HG02973 (cell line): ENCODE measurements at regions not wholly inside any gene's neighbourhood (a gene's known extent, or its start where the extent isn't known, plus 50 kb on each side); places are given as distances from the start of the nearest gene placed in this dataset.
A peak's percentile ranks its signal among the peaks of the same experiment; 100 is the strongest.

Experiments used
- ATAC-seq: cut with Tn5 transposase; IDR thresholded peaks from one replicate; pipeline ENCODE4 v1.9.1; 2021; ENCODE audit warnings: moderate library complexity; ENCODE audit not compliant: unreplicated experiment

DNA sequence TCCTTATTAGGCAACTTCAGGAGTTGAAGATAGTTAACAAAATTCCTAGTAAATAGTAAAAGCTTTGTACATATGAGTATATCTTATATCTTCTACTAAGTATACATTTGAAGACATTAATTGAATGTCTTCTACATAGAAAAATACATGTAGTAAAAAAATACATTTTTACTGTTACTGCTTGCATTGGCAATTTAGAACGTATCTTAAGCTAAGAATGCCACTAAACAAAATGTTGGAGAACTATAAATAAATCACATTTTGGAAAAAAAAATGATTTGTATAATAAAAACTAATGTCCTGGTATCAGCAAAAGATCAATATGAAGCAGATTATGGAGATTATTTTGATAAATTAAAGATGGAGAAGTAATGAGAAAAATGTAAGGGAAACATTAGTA, 434.2 kb upstream of the SLC8A1 start:
- no peak for ATAC-seq

DNA sequence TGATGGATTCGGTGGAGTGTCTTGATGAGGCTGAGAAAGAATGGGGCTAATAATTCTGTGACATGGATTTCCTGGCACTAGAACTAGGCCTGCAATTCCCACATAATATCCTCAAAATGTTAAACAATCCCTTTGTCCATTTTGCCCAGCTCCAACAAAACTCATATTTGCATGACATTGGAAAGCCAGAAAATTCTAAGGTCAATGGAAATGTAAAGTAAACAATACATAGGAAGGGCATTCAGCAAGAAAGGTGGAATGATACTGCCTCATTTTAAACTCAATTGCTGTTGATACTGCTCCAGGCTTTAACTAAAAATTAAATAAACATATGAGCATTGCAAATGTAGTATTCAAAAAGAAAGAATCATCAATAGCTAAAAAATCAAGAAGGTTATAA, 434.8 kb upstream of the SLC8A1 start:
- no peak for ATAC-seq

DNA sequence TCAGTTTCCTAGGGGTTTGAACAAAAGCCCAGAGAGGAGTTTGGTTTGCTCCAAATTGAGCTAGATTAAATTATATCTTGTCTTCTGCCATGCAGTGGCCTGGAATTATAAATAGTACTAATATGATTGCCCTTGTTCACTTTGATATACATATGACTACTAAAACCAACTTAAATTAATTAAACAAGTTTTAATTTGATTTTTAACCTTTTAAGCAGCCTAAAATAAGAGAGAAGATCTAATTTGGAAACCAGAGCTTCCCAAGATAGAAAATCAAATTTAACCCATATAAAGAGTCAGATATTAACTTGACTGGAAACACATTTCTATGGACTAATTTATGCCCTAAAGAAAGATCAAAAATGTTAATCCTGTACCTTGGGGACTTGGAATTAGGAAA, 444.5 kb upstream of the SLC8A1 start:
- ATAC-seq = no peak

DNA sequence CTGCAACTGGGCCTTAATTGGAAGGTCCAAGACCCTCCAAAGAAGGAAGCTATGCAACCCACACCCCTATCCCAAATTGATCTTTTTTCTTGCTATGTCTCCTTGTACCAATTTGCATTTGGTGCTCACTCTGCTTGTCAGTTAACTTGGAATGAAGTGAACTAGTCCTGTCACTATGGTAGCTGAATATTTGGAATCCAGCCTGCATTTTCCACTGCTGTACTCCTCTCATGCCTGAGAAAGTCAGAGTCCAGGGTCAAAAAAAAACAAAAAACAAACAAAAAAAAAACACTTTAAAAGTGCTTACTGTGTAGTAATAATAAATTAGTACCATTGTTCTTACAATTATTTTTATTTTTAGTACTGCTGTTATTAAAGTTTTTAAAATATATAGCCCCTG, 462.8 kb upstream of the SLC8A1 start:
- ATAC-seq = no peak

GRCh38 chr2:40915651-40916050, 463.8 kb upstream of the SLC8A1 start:
- ATAC-seq = no peak

- no peak for ATAC-seq
Observed at GRCh38 chr2:40935349-40935748, 483.5 kb upstream of the SLC8A1 start.

DNA sequence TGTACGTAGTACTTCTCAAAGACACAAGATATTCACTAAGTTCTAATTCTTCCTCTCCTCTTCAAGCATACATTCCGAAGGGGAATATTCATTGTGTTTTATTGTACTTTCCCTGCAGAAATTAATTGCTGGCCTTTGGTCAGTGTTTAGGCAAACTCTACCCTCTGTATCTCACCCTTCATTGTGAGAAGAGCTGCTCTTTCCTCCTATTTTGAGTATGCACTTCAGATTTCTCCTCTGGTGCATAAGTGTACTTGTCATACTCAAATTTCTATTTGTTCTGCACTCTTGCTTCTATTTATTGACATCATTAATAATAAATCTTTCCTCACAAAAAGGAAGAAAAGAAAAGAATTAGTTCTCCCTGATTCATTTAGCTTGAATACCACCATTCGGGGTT, 485.4 kb upstream of the SLC8A1 start:
- ATAC-seq = no peak

DNA sequence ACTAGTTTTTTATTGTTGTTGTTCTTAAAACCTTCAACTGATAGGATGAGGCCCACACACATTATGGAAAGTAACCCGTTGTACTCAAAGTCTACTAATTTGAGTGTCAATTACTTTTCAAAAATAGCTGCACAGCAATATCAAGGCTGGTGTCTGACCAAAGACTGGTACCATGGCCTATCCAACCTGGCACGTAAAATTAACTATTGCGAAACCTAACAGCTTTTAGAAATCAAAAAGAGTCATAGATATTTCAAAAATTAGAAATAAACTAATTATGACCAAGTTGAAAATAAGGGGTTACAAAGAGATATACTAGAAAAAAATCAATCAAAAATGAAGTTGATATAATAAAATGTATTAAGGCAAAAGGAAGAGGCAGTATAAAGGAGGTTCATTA, 501.5 kb upstream of the SLC8A1 start:
- no peak for ATAC-seq

DNA sequence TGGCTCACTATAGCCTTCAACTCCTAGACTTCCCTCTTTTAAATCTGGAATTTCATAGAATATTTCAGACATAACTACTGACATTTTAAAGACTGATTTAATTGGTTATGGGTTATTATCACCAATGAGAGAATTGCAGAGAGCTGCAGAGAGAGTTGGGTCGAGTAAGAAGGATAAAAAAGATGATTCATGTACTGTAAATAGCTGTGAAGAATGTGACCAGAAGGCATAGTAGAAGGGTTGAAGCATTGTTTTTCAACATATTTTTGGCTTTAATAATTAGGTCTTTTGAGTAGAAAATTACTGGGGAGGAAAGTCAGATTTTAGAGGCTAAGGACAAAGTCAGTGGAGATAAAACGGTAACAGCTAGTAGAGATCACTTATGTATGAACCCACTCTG, 503.2 kb upstream of the SLC8A1 start:
- ATAC-seq = no peak

DNA sequence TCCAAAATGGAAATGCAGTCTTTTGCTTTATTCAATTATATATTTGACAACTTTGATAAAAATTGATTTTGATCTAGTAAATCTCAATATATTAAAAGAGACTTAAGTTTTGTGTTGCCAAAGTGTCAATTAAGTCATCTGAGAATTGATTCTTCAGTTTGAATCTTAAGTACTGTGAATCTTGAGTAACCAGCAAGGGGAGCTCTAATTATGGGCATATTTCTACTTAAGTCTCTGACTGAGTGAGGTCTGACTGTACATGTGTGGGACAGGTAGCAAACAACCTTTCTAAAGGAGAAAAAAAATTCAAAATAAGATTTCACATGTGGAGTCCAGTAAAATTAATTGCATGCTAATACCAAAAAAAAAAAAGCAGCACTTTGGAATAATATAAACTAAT, 503.7 kb upstream of the SLC8A1 start:
- ATAC-seq = no peak

DNA sequence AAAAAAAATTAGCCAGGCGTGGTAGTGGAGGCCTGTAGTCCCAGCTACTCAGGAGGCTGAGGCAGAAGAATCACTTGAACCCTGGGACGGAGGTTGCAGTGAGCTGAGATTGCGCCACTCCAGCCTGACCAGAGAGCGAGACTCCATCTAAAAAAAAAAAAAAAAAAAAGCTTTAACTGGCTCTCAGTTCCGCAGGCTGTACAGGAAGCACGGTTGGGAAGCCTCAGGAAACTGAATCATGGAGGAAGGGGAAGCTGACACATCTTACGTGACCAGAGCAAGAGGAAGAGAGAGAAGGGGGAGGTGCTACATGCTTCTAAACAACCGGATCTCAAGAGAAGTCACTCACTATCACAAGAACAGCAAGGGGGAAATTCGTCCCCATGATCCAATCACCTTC, 505.6 kb upstream of the SLC8A1 start:
- ATAC-seq = no peak

DNA sequence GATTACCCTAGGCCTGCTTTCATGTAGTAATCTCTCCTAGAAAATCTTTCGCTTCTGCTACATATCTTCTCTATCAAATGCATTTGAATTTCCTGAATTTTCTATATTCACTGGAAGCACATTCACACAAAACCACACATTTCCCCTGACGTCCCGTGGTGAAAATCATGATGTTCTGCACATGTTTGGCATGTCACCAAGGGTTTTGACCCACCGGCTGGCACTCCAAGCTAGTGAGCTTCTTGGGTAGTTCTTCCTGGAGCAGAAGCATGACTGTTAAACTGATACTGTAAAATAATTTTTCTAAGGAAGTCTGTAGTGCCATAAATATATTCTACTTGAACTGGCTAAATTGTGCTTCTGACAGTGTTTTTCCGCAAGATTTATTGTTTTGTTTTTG, 510.1 kb upstream of the SLC8A1 start:
- no peak for ATAC-seq

DNA sequence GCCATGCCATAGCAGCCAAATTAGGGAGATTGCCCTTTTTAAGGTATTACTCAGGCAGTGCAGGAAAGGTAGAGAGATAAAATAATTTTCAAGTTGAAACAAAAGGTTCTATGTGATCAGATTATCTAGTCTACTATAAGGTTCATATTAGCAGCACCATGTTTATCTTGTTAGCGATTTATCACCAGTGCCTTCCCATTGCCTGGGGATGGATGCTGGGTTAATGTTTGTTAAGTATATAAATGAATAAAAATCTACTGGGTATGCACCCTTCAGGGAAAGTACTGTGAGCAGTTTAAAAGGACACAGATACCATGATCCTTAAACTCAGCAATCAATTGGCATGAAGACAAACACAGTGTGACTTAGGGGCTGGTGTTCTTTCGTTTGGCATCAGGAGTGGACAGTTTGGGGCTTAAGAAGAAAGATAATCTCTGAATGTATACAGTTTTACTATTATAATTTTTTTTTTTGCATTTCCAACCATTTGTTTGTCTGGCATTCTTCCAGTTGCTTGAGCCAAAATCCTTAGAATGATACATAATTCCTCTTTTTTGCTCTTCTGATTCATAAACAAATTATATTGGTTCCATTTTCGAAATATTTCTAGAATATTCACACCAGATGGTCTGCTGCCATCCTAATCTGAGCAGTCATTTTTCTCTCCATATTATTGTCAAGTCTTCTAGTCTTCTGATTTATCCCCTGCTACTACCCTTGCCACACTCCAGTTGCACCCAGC, 512.8 kb upstream of the SLC8A1 start:
- no peak for ATAC-seq

DNA sequence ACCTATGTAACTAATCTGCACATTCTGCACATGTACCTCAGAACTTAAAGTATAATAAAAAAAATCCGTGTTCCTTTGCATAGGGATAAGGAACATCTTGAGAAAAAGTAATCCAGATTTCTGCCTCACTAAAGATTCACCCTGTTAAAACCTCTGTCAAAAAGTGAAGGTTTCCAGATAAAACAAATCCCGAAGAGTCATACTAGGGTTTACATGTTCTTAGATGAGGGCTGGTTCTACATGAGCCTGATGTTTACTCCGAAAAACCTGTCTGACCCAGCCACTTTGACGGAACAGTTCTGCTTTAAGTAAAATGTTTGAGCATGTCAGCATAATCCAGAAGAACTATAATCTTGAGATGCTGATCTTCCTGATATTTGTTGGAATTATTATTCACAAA, 515.6 kb upstream of the SLC8A1 start:
- no peak for ATAC-seq

- ATAC-seq = no peak
Observed at GRCh38 chr2:40975151-40975550, 523.3 kb upstream of the SLC8A1 start.

DNA sequence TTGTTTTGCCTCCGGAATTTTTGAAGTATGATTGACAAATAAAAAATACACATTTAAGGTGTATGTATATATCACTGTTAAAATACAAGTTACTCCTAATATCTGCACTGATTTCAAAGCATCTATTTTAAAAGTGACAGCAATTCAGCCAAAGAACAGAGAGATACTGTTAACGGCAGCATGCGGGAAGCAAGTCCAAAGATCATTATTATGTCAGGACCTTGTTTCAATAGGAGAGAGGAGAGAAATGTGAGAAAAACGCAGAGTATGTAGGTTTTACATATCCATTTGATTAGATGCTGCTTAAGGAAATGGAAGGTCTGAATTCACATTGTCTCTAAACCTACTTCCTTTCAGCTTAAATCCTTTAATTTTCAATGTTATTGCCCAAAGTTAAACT, 545.5 kb upstream of the SLC8A1 start:
- no peak for ATAC-seq

- no peak for ATAC-seq
Observed at GRCh38 chr2:41000374-41000773, 548.5 kb upstream of the SLC8A1 start.

GRCh38 chr2:41000906-41001305, 549.0 kb upstream of the SLC8A1 start:
- no peak for ATAC-seq

DNA sequence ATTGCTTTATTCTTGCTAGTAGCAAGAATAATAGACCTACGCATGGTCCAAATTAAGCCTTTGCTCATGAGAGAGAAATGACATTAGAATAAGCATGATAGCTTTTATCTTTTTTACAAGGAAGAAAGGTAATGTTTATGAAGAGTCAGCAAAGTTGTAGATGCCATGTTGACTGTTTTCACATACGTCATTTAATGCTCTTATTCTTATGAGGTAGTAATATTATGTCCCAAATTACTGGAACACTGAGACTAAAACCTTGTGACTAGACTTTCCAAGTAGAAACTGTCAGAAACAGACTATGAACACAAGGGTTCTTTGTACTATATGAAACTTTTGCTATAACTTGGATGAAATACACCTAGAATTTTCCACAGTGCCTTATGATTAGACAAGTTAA, 552.8 kb upstream of the SLC8A1 start:
- no peak for ATAC-seq

- no peak for ATAC-seq
Observed at GRCh38 chr2:41020358-41020757, 568.5 kb upstream of the SLC8A1 start.

GRCh38 chr2:41024816-41025215, 572.9 kb upstream of the SLC8A1 start:
- no peak for ATAC-seq

DNA sequence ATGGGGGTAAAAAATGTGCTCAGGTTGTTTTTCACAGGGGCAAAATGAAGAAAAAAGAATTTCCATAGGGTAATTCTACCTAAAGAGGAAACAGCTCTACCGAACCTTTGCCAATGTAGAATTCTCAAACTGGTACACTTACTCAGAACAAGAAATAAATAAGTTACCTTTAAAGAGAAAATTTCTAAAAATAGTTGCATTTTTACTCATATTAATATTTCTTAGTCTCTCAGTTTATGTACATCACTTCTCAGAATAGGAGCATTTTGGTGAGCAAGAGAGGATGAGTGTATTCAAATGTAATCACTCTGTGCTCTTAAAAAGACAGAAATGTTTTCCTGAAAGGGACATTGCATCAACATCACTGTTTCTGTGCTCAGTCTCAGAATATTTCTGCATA, 574.7 kb upstream of the SLC8A1 start:
- peak; percentile 88 for ATAC-seq

DNA sequence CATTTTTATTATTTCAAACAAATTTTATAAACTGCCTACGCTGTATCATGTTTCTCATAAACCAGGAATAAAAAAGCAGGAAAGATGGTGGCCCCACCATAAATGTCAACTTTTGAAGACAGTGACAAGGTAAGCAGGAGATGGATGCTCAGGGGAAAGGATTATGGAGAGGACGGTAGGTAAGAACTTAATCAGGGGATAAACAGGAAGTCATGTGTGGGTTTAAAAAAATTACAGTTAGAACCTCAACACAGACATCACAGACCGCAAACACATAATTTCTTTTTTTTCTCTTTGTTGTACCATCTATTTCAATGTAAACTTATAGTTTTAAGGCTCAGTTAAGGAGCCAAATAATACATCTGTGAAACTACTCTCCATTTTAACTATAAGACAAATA, 575.2 kb upstream of the SLC8A1 start:
- ATAC-seq = no peak
